OCI-LY1 (cell line): ENCODE measurements at regions not wholly inside any gene's neighbourhood (a gene's known extent, or its start where the extent isn't known, plus 50 kb on each side); places are given as distances from the start of the nearest gene placed in this dataset.

ENCODE experiments used
- H2AFZ ChIP-seq: fragments of 200-600 bp; sonication (generic), shearing (Covaris generic); 2 replicates; pipeline ENCODE4 v1.6.0; 2014; ENCODE audit warnings: antibody characterized with exemption, mild to moderate bottlenecking, low read length
- H3F3A ChIP-seq: fragments of 200-600 bp; sonication (generic), shearing (Covaris generic); 2 replicates; pipeline ENCODE4 v1.6.0; 2014; ENCODE audit warnings: mild to moderate bottlenecking, antibody characterized with exemption, low read length, moderate library complexity; ENCODE audit not compliant: insufficient read depth
- H3K27ac ChIP-seq: fragments of 200-600 bp; sonication (generic); 2 replicates; pipeline ENCODE4 v1.5.1; 2014; ENCODE audit warnings: low read length, mixed run types, mild to moderate bottlenecking, low read depth; ENCODE audit not compliant: poor library complexity, severe bottlenecking
- H3K27me3 ChIP-seq: fragments of 200-600 bp; sonication (generic); 2 replicates; pipeline ENCODE4 v1.6.0; 2014; ENCODE audit warnings: antibody characterized with exemption, mild to moderate bottlenecking, low read length, moderate library complexity; ENCODE audit not compliant: insufficient read depth
- H3K36me3 ChIP-seq: fragments of 200-600 bp; sonication (generic); 2 replicates; pipeline ENCODE4 v1.6.1; 2014; ENCODE audit warnings: mild to moderate bottlenecking, antibody characterized with exemption, low read length, moderate library complexity, mixed read lengths; ENCODE audit not compliant: insufficient read depth
- H3K4me1 ChIP-seq: fragments of 200-600 bp; sonication (generic); 2 replicates; pipeline ENCODE4 v1.5.1; 2014; ENCODE audit warnings: mild to moderate bottlenecking, low read length, moderate library complexity; ENCODE audit not compliant: insufficient read depth, severe bottlenecking
- H3K4me2 ChIP-seq: fragments of 200-600 bp; sonication (generic), shearing (Covaris generic); 2 replicates; pipeline ENCODE4 v1.6.1; 2014; ENCODE audit warnings: low read length
- H3K4me3 ChIP-seq: fragments of 200-600 bp; sonication (generic); 2 replicates; pipeline ENCODE4 v1.5.1; 2014; ENCODE audit warnings: low read length, low read depth, mild to moderate bottlenecking, mixed read lengths; ENCODE audit not compliant: poor library complexity, severe bottlenecking
- H3K79me2 ChIP-seq: fragments of 200-600 bp; shearing (Covaris generic); 2 replicates; pipeline ENCODE4 v1.6.1; 2016; ENCODE audit warnings: mixed run types, low read length, mixed read lengths; ENCODE audit not compliant: insufficient read depth
- H3K9ac ChIP-seq: fragments of 200-600 bp; sonication (generic), shearing (Covaris generic); 2 replicates; pipeline ENCODE4 v1.6.1; 2014; ENCODE audit warnings: mild to moderate bottlenecking, low read length, mixed read lengths
- H3K9me2 ChIP-seq: fragments of 200-600 bp; sonication (generic), shearing (Covaris generic); 2 replicates; pipeline ENCODE4 v1.6.1; 2014; ENCODE audit warnings: low read depth, mild to moderate bottlenecking, low read length, mixed read lengths
- H3K9me3 ChIP-seq: fragments of 200-600 bp; shearing (Covaris generic); 2 replicates; pipeline ENCODE4 v1.6.1; 2014; ENCODE audit warnings: low read length, mixed read lengths
- H4K20me1 ChIP-seq: fragments of 200-600 bp; sonication (generic), shearing (Covaris generic); 2 replicates; pipeline ENCODE4 v1.6.0; 2016; ENCODE audit warnings: mild to moderate bottlenecking, low read length; ENCODE audit not compliant: insufficient read depth
- CTCF ChIP-seq: fragments of 200-600 bp; sonication (generic), shearing (Covaris generic); IDR thresholded peaks from 2 replicates; pipeline ENCODE4 v1.5.1; 2017; ENCODE audit warnings: mild to moderate bottlenecking, antibody characterized with exemption, low read length, moderate library complexity, mixed read lengths
- EZH2 ChIP-seq: fragments of 200-600 bp; sonication (generic), shearing (Covaris generic); IDR thresholded peaks from 2 replicates; pipeline ENCODE4 v1.8.0; 2017; ENCODE audit warnings: borderline replicate concordance, mixed run types, mild to moderate bottlenecking, antibody characterized with exemption, low read length, moderate library complexity, mixed read lengths

DNA sequence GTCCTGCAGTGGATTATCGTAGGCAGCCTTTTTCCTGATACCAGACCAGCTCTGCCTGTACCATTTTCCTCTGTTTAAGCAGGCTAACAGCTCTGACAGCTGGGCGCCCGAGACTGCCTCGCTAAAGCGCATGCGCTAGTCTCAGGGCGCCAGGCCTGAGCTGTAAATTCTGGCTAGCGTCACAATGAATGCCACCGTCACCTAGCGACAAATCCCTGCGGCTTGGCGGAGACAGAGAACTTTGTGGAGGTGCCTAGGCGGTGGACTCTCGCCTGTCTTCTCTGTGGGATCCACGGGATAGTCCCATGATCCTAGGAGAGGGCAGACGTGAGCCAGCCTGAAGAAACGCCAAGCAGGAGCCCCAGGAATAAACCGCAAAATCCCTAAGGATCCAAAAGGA, 573.9 kb downstream of the KCNJ18 start:
- H3F3A ChIP-seq, result no peaks in the 10 kb centered on the region
- TF ChIP-seq EZH2, result no peak
- no peak for TF ChIP-seq CTCF
- no peak overlapping the region for H3K4me3 ChIP-seq
- H3K27ac ChIP-seq, result no peak overlapping the region
- no peaks in the 10 kb centered on the region for H4K20me1 ChIP-seq
- no peaks in the 10 kb centered on the region for H3K9me2 ChIP-seq
- no peaks in the 10 kb centered on the region for H3K79me2 ChIP-seq
- H3K9ac ChIP-seq, result no peak overlapping the region
- no peak overlapping the region for H3K4me2 ChIP-seq
- H3K36me3 ChIP-seq, result no peaks in the 10 kb centered on the region
- peaks cover 6% of the 10 kb centered on the region for H3K9me3 ChIP-seq
- peaks cover 4% of the 10 kb centered on the region for H3K4me1 ChIP-seq
- no peaks in the 10 kb centered on the region for H3K27me3 ChIP-seq
- no peak overlapping the region for H2AFZ ChIP-seq

DNA sequence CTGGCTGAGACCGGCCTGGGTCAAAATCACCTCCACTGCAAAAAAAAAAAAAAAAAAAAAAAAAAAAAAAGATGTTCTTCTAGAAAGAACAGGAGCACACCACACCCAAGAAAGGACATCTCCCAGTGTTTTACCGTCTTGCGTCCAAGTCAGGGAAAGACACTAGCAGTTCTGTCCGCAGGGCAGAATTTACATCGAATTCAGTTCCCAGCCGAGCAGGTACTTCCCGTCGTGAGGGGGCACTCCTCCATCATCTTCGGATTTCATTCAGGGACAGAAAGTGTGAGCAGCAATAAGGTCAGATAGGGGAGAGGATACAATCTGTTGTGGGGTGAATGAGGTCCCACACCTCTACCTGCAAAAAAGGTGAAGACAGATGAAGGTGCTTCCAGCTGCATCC, 574.7 kb downstream of the KCNJ18 start:
- Histone ChIP-seq H4K20me1 (no peaks in the 10 kb centered on the region), H2AFZ (no peak overlapping the region), H3K9ac (no peak overlapping the region), H3F3A (no peaks in the 10 kb centered on the region), H3K4me3 (no peak overlapping the region), H3K79me2 (no peaks in the 10 kb centered on the region), H3K27ac (no peak overlapping the region), H3K9me3 (peaks cover 6% of the 10 kb centered on the region), H3K36me3 (no peaks in the 10 kb centered on the region), H3K4me1 (peaks cover 4% of the 10 kb centered on the region), H3K4me2 (no peak overlapping the region), H3K9me2 (no peaks in the 10 kb centered on the region), H3K27me3 (no peaks in the 10 kb centered on the region)
- TF ChIP-seq CTCF (no peak), EZH2 (no peak)

DNA sequence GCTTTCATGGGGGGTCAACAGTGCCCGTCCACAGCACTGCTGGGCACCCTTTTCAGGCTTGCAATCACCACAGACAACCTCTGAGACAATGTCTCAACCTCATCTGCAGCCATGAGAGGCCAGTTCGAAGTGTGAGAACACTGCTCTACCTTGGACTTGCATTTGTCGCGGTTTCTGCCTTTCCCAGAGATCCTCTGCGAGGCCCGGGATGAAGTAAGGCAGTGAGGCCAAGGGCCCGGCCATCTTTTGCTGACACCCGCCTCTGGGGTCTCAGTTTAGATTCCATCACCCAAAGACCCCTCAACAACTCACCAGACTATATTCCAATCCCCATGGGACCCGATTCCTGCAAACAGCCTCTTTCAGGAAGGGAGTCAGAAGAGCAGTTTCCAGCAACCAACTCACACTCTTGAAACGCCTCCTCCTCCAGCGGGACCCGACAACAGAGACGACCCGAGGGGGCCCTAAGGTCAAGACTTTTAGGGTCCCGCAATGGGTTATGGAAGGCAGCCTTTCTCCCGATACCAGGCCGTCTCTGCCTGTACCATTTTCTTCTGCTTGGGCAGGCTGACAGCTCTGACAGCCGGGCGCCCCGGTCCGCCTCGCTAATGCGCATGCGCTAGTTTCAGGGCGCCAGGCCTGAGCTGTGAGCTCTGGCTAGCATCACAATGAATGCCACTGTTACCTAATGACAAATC, 576.0 kb downstream of the KCNJ18 start:
- H3K9me3 ChIP-seq, result peaks cover 6% of the 10 kb centered on the region
- no peak overlapping the region for H2AFZ ChIP-seq
- no peak overlapping the region for H3K9ac ChIP-seq
- no peaks in the 10 kb centered on the region for H3K79me2 ChIP-seq
- no peaks in the 10 kb centered on the region for H4K20me1 ChIP-seq
- no peaks in the 10 kb centered on the region for H3K36me3 ChIP-seq
- H3K27ac ChIP-seq, result no peak overlapping the region
- no peaks in the 10 kb centered on the region for H3K27me3 ChIP-seq
- H3K4me2 ChIP-seq, result no peak overlapping the region
- no peak overlapping the region for H3K4me3 ChIP-seq
- peaks cover 4% of the 10 kb centered on the region for H3K4me1 ChIP-seq
- no peak for TF ChIP-seq CTCF
- TF ChIP-seq EZH2, result no peak
- no peaks in the 10 kb centered on the region for H3K9me2 ChIP-seq
- no peaks in the 10 kb centered on the region for H3F3A ChIP-seq
